DND-41 (cell line): ENCODE measurements at regions not wholly inside any gene's neighbourhood (a gene's known extent, or its start where the extent isn't known, plus 50 kb on each side); places are given as distances from the start of the nearest gene placed in this dataset.
"Not testable (repeated sequence)": the region's sequence is repeated elsewhere in the genome, so short reads cannot be mapped to it uniquely, and the experiment has no call there.

ENCODE experiments used
- CTCF ChIP-seq: IDR thresholded peaks from 2 replicates; pipeline ENCODE4 v1.5.1; 2012; ENCODE audit warnings: borderline replicate concordance, low read length, moderate library complexity, mild to moderate bottlenecking; ENCODE audit not compliant: poor library complexity, severe bottlenecking; ENCODE audit errors: extremely low read depth
- EZH2 ChIP-seq: IDR thresholded peaks from 3 replicates; pipeline ENCODE4 v1.6.1; 2012; ENCODE audit warnings: borderline replicate concordance, low read depth, mild to moderate bottlenecking, moderate library complexity, low read length, inconsistent platforms; ENCODE audit not compliant: severe bottlenecking

- TF ChIP-seq CTCF, EZH2: not testable (repeated sequence)
Measured at GRCh38 chr7:26424319-26424718, 132.7 kb downstream of the SNX10 start.
